ENCODE measurements at regions not wholly inside any gene's neighbourhood (a gene's known extent, or its start where the extent isn't known, plus 50 kb on each side); places are given as distances from the start of the nearest gene placed in this dataset.

- peak; percentile 60 for DNase-seq (ENCODE audit: low read depth)
Observed at GRCh38 chr12:126668538-126668937, 1598.4 kb upstream of the TMEM132C start.

- DNase-seq (ENCODE audit: low read depth): peak; percentile 35
Observed at GRCh38 chr12:126668961-126669360, 1598.0 kb upstream of the TMEM132C start.

- no peak for DNase-seq (ENCODE audit: low read depth)
Observed at GRCh38 chr12:126676434-126676833, 1590.5 kb upstream of the TMEM132C start.

GRCh38 chr12:126681676-126682075, 1585.3 kb upstream of the TMEM132C start:
- DNase-seq (ENCODE audit: low read depth): no peak

GRCh38 chr12:126684703-126685102, 1582.3 kb upstream of the TMEM132C start:
- DNase-seq (ENCODE audit: low read depth): no peak

- DNase-seq (ENCODE audit: low read depth): no peak
Observed at GRCh38 chr12:126685636-126686035, 1581.3 kb upstream of the TMEM132C start.

GRCh38 chr12:126688556-126688955, 1578.4 kb upstream of the TMEM132C start:
- no peak for DNase-seq (ENCODE audit: low read depth)

GRCh38 chr12:126700096-126700495, 1566.9 kb upstream of the TMEM132C start:
- no peak for DNase-seq (ENCODE audit: low read depth)

GRCh38 chr12:126704609-126705008, 1562.4 kb upstream of the TMEM132C start:
- no peak for DNase-seq (ENCODE audit: low read depth)

- no peak for DNase-seq (ENCODE audit: low read depth)
Observed at GRCh38 chr12:126706300-126706699, 1560.7 kb upstream of the TMEM132C start.

GRCh38 chr12:126708492-126708896, 1558.5 kb upstream of the TMEM132C start:
- DNase-seq (ENCODE audit: low read depth): peak; percentile 32

GRCh38 chr12:126718365-126718764, 1548.6 kb upstream of the TMEM132C start:
- DNase-seq (ENCODE audit: low read depth): no peak

- no peak for DNase-seq (ENCODE audit: low read depth)
Observed at GRCh38 chr12:126719912-126720705, 1546.9 kb upstream of the TMEM132C start.

- no peak for DNase-seq (ENCODE audit: low read depth)
Observed at GRCh38 chr12:126726481-126727217, 1540.3 kb upstream of the TMEM132C start.

GRCh38 chr12:126727218-126728075, 1539.5 kb upstream of the TMEM132C start:
- DNase-seq (ENCODE audit: low read depth): no peak

GRCh38 chr12:126734296-126734695, 1532.7 kb upstream of the TMEM132C start:
- DNase-seq (ENCODE audit: low read depth): no peak

- no peak for DNase-seq (ENCODE audit: low read depth)
Observed at GRCh38 chr12:126734710-126735109, 1532.3 kb upstream of the TMEM132C start.

- DNase-seq (ENCODE audit: low read depth): no peak
Observed at GRCh38 chr12:126741536-126742240, 1525.3 kb upstream of the TMEM132C start.

GRCh38 chr12:126742241-126742641, 1524.7 kb upstream of the TMEM132C start:
- no peak for DNase-seq (ENCODE audit: low read depth)

GRCh38 chr12:126747530-126748149, 1519.3 kb upstream of the TMEM132C start:
- DNase-seq (ENCODE audit: low read depth): peak; percentile 51

GRCh38 chr12:126752021-126752420, 1514.9 kb upstream of the TMEM132C start:
- DNase-seq (ENCODE audit: low read depth): no peak

Measured in Daoy (cell line).